Gastrocnemius medialis (tissue), 4 donors: ENCODE measurements at regions not wholly inside any gene's neighbourhood (a gene's known extent, or its start where the extent isn't known, plus 50 kb on each side); places are given as distances from the start of the nearest gene placed in this dataset.

Experiments used
- ATAC-seq, 2 donors: fragments of 150-250 bp; one replicate each; pipeline ENCODE4 v1.9.1; 2016
- DNase-seq, 2 donors: peaks; one replicate each; pipeline ENCODE4 v3.0.0-alpha.2; 2019
- H3K27ac ChIP-seq, 4 donors: fragments of 200-600 bp; sonication (generic); 1 replicate in 1 of 4; 2 replicates in 3 of 4; pipeline ENCODE4 v1.5.1; 2016 to 2018; ENCODE audit warnings: mild to moderate bottlenecking in 2 of 4, moderate library complexity in 1 of 4
- H3K27me3 ChIP-seq, 3 donors: fragments of 200-600 bp; sonication (generic) in 2 of 3; 1 replicate in 1 of 3; 2 replicates in 2 of 3; pipeline versions ENCODE4 v1.5.1 to v1.6.0; 2016 to 2019; ENCODE audit warnings: mild to moderate bottlenecking in 1 of 3, moderate library complexity in 1 of 3
- H3K36me3 ChIP-seq, 2 donors: fragments of 200-600 bp; sonication (generic) in 1 of 2; one replicate each; pipeline ENCODE4 v1.5.1; 2017 to 2018
- H3K4me1 ChIP-seq, 2 donors: fragments of 200-600 bp; sonication (generic) in 1 of 2; one replicate each; pipeline ENCODE4 v1.5.1; 2016 to 2017; ENCODE audit warnings: mild to moderate bottlenecking in 2 of 2
- H3K4me3 ChIP-seq, 4 donors: fragments of 200-600 bp; sonication (generic) in 3 of 4; 1 replicate in 1 of 4; 2 replicates in 3 of 4; pipeline ENCODE4 v1.5.1; 2016 to 2019; ENCODE audit warnings: mild to moderate bottlenecking in 2 of 4
- H3K9me3 ChIP-seq, 3 donors: fragments of 200-600 bp; sonication (generic) in 2 of 3; 1 replicate in 1 of 3; 2 replicates in 2 of 3; pipeline ENCODE4 v1.5.1; 2016 to 2019
- POLR2A ChIP-seq, 2 donors: fragments of 450-650 bp; IDR thresholded peaks; one replicate each; pipeline ENCODE4 v1.6.1; 2017; ENCODE audit warnings: antibody characterized with exemption in 2 of 2, mild to moderate bottlenecking in 2 of 2, moderate library complexity in 2 of 2
- in situ Hi-C, 4 donors: fragments of 200-750 bp; cut with MboI; loops; one replicate each; pipeline versions ENCODE4 v1.15.0 to v1.8.0; 2017; ENCODE audit warnings: low sequenced_read_pairs in 4 of 4
- intact Hi-C: fragments of 100-400 bp; cut with DNase I; formaldehyde crosslinking; loops from one replicate; pipeline ENCODE4 v1.15.1; 2023; ENCODE audit warnings: low total_unique reads
- TF ChIP-seq, protein P1 (sequence below), 5 experiments: fragments of 450-650 bp in 3 of 5; fragments of 200-600 bp in 2 of 5; sonication (generic) in 2 of 5; IDR thresholded peaks in 4 of 5; conservative IDR thresholded peaks in 1 of 5; 1 replicate in 4 of 5; 2 replicates in 1 of 5; pipeline ENCODE4 v1.5.1; 2016 to 2019; ENCODE audit warnings: antibody characterized with exemption in 5 of 5, mild to moderate bottlenecking in 3 of 5, moderate library complexity in 3 of 5

DNA sequence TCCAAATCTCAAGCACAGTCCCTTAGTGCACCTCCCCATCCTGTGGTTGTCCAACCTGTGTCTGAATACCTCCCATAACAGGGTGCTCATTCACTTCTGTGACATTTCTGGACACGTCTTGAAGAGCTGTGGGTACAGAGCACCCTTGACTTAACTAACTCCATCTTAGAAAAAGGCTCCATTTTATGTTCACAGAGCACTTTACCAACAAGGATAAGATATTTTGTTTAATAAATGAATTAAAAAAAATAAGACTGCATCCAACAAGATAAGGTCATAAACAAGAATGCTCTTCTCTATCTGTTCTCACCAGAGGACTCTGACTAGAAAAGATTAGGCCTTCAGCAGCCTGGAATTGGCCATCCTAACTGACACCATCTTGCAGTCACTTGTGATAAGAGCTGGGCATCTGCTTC lies 335.2 kb upstream of the ZNF32 start:
- no peak overlapping the region for H3K4me3 ChIP-seq
- TF ChIP-seq POLR2A (IDR thresholded peaks at IDR 0.05), result no peak
- TF ChIP-seq, protein P1, sequence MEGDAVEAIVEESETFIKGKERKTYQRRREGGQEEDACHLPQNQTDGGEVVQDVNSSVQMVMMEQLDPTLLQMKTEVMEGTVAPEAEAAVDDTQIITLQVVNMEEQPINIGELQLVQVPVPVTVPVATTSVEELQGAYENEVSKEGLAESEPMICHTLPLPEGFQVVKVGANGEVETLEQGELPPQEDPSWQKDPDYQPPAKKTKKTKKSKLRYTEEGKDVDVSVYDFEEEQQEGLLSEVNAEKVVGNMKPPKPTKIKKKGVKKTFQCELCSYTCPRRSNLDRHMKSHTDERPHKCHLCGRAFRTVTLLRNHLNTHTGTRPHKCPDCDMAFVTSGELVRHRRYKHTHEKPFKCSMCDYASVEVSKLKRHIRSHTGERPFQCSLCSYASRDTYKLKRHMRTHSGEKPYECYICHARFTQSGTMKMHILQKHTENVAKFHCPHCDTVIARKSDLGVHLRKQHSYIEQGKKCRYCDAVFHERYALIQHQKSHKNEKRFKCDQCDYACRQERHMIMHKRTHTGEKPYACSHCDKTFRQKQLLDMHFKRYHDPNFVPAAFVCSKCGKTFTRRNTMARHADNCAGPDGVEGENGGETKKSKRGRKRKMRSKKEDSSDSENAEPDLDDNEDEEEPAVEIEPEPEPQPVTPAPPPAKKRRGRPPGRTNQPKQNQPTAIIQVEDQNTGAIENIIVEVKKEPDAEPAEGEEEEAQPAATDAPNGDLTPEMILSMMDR (IDR thresholded peaks at IDR 0.05 in 4 of 5, conservative IDR thresholded peaks at IDR 0.05 in 1 of 5), result no peak
- DNase-seq, result no peak
- no peaks in the 10 kb centered on the region for H3K36me3 ChIP-seq
- H3K27me3 ChIP-seq, result no peaks in the 10 kb centered on the region
- ATAC-seq, result no peak
- H3K27ac ChIP-seq, result no peak overlapping the region
- in situ Hi-C loops, result no loop called here
- no peaks in the 10 kb centered on the region for H3K9me3 ChIP-seq
- no peaks in the 10 kb centered on the region for H3K4me1 ChIP-seq
- intact Hi-C loops, result no loop called here

DNA sequence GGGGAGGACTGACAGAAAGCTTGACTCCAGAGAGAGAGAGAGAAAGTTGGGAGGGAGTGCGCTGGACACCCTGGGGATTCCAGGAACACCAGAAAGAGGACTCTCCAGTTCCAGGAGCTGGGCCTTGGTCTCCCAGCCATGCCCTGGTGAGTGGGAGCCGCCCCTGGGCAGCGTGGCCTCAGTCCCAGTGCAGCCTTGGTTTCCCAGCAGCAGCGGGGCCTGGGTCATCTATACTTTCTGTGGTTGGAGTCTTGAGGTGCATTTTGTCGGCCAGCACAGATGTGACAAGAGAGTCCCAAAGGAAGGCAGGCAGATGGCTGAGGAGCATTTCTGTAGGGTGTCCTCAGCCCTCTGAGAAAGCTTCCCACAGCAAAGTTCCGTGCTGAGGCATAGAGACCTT lies 334.7 kb upstream of the ZNF32 start:
- Histone ChIP-seq H3K9me3 (no peaks in the 10 kb centered on the region), H3K36me3 (no peaks in the 10 kb centered on the region), H3K27me3 (no peaks in the 10 kb centered on the region), H3K4me1 (no peaks in the 10 kb centered on the region), H3K27ac (no peak overlapping the region), H3K4me3 (no peak overlapping the region)
- no peak for ATAC-seq
- TF ChIP-seq POLR2A (IDR thresholded peaks at IDR 0.05), result no peak
- TF ChIP-seq, protein P1 (IDR thresholded peaks at IDR 0.05 in 4 of 5, conservative IDR thresholded peaks at IDR 0.05 in 1 of 5), result no peak
- in situ Hi-C loops (no loop called here), intact Hi-C loops (no loop called here)
- no peak for DNase-seq

DNA sequence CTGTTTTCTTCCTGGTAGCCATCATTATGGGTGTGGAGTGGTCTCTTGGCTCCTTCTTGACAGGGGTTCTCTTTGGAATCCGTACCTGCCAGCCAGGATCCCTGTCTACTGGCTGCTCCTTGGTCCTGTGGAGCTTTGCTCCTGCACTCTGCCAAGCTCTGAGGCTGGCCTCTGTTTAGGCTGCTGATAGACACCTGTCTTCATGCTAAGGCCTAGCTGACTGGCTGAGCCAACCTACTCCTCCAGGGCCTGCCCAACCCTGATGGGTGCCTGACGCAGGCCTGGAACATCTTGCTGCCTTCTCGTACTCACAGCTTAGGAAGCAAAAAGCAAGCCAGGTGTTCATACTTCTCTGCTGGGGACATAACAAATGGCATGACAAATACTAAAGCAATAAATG lies 333.6 kb upstream of the ZNF32 start:
- TF ChIP-seq POLR2A (IDR thresholded peaks at IDR 0.05), result no peak
- TF ChIP-seq, protein P1 (IDR thresholded peaks at IDR 0.05 in 4 of 5, conservative IDR thresholded peaks at IDR 0.05 in 1 of 5), result no peak
- in situ Hi-C loops (no loop called here), intact Hi-C loops (no loop called here)
- Histone ChIP-seq H3K27ac (no peak overlapping the region), H3K4me3 (no peak overlapping the region), H3K4me1 (no peaks in the 10 kb centered on the region), H3K9me3 (no peaks in the 10 kb centered on the region), H3K27me3 (no peaks in the 10 kb centered on the region), H3K36me3 (no peaks in the 10 kb centered on the region)
- no peak for DNase-seq
- no peak for ATAC-seq

- Histone ChIP-seq H3K9me3 (no peaks in the 10 kb centered on the region), H3K27me3 (no peaks in the 10 kb centered on the region), H3K4me3 (no peak overlapping the region), H3K36me3 (no peaks in the 10 kb centered on the region), H3K4me1 (no peaks in the 10 kb centered on the region), H3K27ac (no peak overlapping the region)
- in situ Hi-C loops (no loop called here), intact Hi-C loops (no loop called here)
- ATAC-seq (no peak), DNase-seq (no peak)
- TF ChIP-seq, protein P1 (IDR thresholded peaks at IDR 0.05 in 4 of 5, conservative IDR thresholded peaks at IDR 0.05 in 1 of 5), result no peak
- no peak for TF ChIP-seq POLR2A (IDR thresholded peaks at IDR 0.05)
Measured at GRCh38 chr10:43981696-43982095, 333.0 kb upstream of the ZNF32 start.

DNA sequence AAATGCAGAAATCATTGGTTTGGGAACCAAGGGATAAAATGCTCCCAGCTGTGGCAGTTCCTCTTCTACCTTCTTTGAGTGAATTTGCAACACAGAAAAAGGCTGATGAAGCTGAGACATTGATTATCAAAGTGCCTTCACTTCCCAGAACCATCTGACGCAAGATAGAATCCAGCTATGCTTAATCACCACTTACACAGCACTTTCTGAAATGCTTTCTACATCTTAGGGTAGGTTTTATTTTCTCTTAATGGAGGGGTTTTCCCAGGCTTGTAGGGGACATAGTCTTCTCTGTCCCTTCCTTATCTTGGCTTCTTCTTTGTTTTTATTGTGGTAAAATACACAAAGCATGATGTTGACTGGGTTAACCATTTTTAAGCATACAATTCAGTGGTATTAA lies 332.6 kb upstream of the ZNF32 start:
- in situ Hi-C loops, result no loop called here
- Histone ChIP-seq H3K27ac (no peak overlapping the region), H3K36me3 (no peaks in the 10 kb centered on the region), H3K4me3 (no peak overlapping the region), H3K27me3 (no peaks in the 10 kb centered on the region), H3K4me1 (no peaks in the 10 kb centered on the region), H3K9me3 (no peaks in the 10 kb centered on the region)
- DNase-seq (no peak), ATAC-seq (no peak)
- TF ChIP-seq, protein P1 (IDR thresholded peaks at IDR 0.05 in 4 of 5, conservative IDR thresholded peaks at IDR 0.05 in 1 of 5), result no peak
- no peak for TF ChIP-seq POLR2A (IDR thresholded peaks at IDR 0.05)
- intact Hi-C loops, result no loop called here
